Skin of body (tissue), 1 donor: ENCODE measurements at regions not wholly inside any gene's neighbourhood (a gene's known extent, or its start where the extent isn't known, plus 50 kb on each side); places are given as distances from the start of the nearest gene placed in this dataset.

Experiments used
- DNase-seq: peaks from one replicate; lab custom pipeline; 2025; lab: John Stamatoyannopoulos, UW

DNA sequence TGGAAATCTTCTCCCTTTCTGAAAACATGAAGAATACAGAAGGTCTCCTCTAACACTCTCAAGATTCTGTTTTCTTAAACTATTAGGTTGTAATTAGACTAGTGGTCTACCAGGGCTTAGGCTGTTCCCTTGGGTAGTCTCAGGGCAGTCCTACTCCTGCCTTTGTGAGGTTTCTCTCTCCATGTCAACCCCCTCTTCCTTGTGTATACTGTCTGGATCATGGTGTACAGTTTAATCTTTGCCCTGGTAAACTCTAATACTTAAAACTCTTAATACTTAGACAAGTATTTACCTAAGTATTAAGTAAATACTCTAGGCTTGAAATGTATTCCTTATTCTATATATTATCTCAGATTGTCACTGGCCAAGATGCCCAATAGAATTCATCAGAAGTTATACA, 480.3 kb upstream of the TNP1 start:
- no peak for DNase-seq

DNA sequence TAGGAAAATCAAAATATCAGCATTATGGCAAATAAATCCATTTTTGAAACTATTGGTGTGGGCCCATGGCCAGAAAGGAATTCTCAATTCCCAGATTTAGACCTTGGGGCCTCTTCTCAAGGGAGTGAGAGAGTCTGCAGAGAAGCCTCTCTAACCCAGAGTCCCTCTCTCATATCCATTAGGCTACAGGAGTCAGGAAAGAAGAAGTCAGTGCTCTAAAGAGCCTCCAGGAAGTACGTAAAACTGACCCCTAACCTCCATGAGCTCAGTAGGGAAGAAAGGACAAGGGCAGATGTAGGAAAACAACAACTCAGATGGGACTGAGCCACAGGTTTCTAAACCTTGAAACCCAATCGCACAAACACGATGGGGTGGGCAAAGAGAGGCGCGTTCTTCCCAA, 479.9 kb upstream of the TNP1 start:
- DNase-seq = no peak

DNA sequence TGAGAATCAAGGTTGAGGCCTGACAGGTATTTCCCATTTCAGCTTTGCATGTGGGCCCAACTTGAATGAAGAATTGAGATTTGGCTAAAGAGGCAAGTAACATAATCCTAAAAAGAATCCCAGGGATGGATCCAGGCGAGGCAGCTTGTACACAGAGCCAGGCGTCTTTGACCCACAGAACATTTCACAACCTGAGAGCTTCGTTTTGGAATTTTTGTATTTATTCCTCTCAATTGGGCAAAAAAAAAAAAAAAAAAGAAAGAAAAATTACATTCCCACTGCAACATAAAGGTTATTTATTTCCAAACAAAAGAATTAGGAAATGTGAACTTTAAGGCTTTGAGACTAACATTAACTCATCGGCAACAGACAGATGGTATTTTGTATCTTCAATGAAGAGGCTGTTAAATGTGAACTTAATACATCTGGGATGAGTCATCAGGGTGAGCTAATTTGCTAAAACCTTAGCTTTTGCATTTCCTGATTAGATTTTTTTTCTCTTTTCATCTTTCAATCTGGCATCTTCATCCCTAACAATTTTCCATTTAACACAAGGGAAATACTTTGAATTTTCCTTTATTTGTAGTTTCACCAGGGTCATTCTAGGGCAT, 478.5 kb upstream of the TNP1 start:
- DNase-seq = no peak

DNA sequence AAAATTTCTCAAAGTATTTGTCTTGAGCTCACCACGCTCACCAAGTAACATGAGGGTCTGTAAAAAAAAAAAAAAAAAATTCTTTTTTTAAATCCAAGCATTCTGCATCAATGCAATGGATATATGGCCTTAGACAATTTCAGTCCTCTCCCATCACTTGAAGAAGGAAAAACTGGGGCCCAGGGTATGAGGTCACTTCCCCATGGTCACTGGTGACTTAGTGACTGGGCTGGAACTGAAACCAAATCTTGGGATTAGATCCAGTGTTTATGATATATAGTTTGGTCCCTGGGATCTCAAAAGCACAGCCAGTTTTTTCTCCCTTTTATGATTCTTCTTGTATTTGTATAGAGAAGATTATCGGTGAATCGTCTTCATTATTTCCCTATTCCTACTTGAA, 477.9 kb upstream of the TNP1 start:
- DNase-seq = no peak

DNA sequence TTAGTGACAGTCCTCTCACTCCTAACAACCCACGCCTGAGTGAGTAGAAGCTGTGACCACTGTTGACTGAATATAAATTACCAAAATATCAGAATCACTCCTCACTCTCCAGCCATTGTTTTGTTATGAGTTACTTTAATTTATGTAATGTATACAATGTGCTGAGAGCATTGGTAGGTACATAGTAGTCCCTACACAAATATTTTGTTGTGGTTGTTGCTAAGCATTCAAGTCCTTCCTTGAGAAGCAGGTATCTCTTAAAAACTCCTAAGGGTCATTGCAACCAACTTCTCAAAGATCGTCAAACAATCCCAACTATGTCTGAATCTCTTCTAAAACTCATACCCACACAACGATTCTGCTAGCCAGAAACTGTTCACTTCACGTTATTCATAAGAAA, 476.8 kb upstream of the TNP1 start:
- DNase-seq = no peak

DNA sequence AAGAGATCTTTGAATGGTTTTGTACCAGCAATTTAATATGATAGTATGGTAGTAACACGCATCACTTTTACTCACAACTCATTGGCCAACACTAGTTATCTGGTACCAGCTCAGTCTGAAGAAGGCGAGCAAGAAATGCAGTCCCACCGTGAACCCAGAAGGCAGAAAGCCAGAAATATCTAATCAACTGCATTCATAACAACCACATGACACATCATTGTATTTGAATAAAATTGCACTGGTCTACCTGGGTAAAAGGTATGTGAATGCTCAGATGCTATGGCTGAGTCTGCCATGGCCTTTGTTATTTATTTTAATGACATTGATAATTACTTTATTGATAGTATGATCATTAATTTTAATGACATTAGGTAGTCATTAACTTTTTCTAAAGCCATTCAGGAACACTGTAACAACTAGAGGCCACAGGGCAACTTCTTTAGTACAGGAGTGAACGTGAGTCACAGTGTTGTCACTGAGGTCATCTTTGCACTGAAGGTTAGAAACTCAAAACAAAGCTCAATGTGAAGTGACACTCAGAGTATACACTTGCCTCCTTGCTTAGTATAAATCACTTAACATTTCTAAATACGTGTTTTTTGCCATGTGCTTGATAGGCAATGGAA, 475.6 kb upstream of the TNP1 start:
- DNase-seq = no peak

DNA sequence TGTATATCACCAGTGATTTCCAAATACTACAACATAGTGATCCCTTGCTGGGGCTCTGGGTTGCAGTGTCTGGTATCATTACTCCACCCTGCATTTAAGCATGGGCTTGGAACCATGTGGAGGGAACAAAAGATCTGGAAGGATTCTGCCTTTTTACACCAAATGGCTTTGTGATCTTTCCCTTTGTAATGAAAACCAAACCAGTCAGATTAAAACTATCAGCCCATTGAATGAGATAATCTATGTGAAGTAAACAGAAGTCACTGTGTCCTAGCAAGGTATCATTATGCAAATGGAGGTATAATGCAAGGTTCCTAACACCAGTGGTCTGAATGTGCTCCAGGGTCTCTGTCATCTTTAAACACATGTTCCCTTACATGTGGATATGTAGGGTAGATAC, 474.7 kb upstream of the TNP1 start:
- no peak for DNase-seq

DNA sequence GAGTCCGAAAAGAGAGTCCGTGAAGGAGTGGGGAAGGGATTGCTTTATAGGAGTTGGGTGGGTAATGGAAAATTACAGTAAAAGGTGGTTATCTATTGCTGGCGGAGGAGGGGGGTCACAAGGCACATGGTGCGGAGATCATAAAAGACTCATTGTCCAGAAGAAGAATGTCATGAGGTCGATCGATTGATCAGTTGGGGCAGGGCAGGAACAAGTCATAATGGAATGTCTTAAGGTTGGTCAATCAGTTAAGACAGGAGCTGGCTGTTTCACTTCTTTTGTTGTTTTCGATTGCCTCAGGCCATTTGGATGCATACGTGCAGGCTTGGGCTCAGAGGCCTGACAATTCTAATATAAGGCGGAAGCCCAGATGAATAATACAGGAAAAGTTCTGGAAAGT, 473.0 kb upstream of the TNP1 start:
- no peak for DNase-seq

DNA sequence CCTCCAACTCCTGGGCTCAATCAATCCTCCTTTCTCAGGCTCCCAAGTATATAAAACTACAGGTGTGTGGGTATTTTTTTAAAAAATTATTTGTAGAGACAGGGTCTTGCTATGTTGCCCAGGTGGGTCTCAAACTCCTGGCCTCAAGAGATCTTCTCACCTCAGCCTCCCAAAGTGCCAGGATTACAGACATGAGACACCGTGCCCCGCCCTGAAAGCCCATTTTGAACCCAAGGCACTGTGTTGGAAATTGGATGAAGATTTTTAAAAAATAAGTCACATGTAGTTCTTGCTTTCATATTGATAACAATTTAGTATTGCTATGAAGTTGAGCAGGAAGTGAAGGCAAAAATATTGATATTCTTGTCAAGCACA, 472.5 kb upstream of the TNP1 start:
- no peak for DNase-seq

DNA sequence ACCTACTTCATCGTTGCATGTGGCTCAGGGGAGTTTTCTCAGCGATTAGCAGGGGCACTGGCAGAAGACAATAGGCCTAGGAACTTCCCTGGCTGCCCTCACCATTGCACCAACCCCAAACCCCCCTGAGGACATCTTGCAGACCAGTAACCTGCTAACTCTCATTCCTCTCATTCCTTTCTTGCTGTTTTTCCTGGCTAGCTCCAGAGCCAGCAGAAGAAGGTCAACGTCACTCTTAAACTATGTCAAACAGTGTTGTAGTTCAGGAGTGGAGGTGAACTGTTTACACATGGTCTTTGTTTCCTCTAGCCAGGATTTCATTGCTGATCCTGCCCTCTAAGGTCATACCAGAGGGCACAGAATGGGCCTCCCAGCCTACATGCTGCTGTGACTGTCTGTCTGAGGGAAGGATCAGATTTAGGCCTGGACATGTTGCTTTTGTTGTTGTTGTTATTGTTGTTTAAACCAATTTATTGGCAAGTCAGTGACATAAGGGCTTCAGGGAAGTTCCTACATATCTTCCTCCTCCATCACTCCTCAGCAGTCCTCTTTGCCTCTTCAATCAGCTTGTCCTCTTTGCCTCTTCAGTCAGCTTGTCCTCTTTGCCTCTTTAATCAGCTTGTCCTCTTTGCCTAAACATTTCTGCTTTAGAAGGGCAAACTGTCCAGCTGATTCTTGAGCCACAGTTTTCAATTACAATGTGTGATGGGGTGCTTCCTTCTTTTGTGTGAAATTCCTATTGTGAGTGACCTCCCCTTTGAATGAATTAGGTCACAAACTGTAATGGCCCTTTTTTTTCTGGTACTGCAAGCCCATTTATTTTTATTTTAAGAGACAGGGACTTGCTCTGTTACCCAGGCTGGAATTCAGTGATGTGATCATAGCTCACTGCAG, 471.9 kb upstream of the TNP1 start:
- DNase-seq = no peak

DNA sequence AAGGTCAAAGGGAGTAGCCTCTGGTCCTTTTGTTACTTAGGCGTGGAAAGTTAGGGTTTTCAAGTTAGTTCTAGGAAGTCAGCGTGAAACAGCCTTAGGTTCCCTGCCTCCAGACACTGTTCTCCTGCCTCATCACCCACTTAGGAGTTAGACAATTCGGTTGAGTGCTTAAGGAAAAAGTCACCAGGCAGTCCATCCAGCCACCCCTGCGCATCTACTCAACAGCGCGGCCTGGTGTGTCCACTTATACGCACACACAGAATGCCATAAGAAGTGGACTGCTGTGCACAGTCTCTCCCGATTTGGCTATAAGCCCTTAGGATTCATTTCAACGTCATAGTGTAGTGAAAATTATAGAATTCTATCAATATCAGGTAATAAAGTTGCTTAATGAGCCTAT, 470.8 kb upstream of the TNP1 start:
- no peak for DNase-seq

DNA sequence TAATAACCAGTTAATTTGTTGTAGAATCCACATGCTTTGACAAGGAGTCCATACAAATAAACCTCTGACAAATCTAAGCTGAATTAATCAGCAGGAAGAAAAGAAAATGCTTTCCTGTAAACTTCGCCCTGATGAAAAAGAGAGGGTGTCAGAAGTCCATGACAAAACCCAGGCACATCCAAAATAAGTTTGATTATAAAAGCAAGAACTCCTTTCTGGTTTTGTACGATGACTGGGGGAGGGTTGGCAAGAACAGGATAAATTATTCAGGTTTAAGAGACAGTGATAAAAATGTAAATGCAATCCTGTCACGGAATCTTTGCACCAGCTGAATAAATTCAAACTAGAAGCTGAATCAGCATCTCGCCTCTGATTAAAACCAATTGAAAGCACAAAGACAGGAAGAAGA, 469.2 kb upstream of the TNP1 start:
- DNase-seq = no peak

DNA sequence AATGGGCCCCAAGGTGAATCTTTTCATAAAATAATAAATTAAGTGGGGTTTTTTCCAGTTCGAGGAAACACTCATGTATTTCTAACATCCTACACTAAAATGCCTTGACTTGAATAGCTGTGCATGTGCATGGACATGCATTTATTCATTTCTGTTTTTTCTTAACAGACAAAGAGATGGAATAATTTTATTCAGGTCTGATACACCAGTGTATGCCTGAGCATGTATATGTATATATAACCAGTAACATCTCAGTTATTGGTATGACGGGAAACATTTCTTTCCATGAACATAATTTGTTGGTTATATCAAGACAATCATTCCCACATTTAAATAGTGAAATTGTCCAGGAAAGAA, 468.7 kb upstream of the TNP1 start:
- DNase-seq = no peak

DNA sequence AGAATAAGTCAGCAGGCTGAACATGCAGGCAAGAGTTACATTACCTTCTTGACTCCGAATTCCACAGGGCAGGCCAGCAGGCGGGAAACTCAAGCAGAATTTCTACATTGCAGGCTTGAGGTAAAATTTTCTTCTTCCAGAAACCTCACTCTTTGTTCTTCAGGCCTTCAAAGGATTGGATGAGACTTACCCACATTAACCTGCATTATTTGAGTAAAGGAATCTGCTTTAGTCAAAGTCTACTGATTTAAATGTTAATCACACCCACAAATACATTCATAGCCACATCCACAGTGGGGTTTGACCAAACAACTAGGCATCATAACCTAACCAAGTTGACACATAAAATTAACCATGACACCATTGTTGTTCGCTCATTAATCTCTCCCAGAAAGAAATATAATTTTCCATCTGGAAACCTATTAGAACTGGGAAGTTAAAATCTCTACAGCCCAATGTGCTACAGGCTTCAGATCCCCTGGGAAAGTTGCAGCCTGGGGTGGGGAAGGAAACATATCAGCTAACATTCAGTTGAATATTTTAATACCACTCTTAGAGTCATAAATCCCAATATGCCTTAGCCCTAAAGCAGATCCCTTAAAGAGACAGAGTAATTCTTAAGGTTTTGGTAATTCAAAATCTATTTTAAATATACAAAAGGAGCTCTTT, 468.2 kb upstream of the TNP1 start:
- no peak for DNase-seq

DNA sequence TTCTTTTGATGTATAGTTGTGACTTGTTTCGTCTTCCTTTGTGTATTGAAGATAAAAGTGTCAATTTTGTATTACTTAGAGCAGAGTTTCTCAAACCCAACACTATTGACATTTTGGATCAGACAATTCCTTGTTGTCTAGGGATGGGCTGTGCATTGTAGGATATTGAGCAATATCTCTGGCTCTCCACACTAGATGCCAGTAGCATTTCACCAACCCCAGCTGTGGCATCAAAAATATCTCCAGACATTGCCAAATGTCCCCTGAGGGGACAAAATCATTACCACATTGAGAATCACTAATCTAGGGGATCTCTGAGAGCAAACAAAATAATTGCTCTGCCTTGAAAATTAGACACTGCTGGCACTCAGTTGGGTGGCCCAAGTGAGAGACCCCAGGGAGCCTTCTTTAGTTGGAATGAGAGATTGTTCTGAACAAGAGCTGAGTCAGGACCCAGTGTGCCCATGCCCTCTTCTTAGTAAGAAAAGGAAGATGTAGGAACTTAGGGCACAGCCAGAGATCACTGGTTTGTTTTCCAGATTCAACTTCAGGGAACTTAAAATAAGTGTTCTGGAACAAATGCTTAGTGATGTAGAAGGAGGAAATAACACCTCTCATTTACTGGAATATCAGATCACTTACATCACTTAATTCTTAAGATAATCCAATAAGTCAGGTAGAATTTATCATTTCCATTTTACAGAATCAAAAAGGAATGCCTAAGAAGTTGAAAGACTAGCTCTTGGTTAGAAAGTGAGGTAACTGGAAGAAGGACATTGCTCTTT, 466.6 kb upstream of the TNP1 start:
- DNase-seq = no peak

DNA sequence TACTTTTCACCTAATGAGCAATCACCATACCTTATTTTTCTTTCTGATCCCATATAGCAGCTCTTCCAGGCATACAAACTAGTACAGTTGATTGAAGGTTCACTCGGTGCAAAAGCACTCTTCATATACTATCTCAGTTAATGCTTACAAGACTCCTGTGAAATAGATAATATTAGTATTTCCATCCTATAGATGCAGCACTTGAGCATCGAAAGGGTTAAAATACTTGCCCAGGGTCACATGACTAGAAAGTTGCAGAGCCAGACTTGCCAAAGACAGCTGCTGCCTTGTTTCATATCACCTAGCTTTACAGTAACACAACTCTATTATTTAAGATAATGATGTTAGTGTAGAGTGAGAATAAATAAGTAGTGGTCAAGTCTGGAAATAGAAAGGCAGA, 466.0 kb upstream of the TNP1 start:
- no peak for DNase-seq

DNA sequence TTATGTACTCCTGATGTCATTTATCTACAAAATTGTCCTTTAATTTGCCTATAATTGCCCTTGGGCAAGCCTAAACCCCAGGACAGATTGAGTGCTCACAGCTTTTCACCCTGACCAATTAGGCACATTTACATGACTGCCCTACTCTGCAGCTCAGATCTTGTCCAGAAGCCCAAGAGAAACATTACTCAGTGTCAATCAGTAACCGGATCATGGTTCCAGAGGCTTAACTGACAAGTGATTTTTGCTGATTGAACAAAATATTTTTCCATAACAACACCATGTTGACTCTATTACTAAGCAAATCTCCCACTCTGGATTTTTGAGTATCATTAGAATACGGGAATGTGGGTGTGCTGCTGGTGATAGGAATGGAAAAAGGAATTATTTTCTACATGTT, 465.4 kb upstream of the TNP1 start:
- no peak for DNase-seq

DNA sequence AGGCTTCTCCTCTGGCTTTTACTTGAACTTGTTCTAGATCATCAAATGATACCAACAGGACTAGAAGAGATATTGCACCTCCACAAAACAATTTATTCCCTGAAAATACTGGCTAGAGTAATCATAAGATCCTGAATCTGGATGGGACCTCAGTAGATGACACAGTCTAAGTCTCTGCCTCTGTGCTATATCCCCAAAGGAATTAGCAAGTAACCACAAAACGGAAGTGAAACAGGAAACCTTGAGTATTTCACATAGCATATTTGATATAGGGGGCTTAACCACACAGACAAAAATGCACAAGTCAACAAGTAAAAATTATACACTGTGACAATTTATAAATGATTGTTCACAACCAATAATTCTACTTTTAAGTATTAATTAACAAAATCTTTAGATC, 456.9 kb upstream of the TNP1 start:
- no peak for DNase-seq

DNA sequence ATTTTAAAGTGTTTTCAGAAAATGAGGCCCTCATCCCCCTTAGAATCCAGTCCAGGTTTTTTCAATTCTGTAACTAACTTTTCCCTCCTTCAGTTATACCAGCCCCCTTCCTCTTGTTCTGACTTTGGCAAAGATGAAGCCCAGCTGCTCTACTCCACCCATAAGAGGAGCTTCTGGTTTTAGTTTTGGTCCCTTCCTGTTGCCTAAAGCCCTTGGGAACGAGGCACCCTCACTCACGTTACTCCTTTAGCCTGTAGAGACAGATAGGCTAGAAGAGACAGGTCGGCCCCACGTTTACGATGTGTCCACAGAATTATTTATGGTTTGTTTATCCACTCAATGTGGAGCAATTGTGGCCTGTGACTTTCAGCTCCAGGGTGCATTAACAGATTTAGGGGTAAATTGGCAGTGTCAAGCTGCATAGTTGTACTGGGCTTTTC, 454.2 kb upstream of the TNP1 start:
- peak; percentile 74 for DNase-seq

DNA sequence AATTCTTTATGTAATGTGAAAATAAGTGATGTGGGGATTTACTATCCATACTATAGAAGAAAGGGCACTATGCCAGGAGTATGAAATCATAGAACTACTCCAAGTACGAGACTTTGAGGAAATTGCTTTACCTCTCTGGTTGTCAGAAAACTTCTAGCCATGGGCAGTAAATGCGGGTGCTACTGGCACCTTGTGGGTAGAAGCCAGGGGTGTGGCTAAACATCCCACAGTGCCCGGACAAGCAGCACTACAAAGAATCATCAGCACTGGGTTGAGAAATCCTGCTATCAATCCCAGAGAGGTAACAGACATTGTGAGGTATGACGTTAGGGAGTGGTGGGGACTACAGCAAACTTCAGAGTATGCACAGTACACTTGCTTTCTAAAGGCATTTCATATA, 453.5 kb upstream of the TNP1 start:
- no peak for DNase-seq

DNA sequence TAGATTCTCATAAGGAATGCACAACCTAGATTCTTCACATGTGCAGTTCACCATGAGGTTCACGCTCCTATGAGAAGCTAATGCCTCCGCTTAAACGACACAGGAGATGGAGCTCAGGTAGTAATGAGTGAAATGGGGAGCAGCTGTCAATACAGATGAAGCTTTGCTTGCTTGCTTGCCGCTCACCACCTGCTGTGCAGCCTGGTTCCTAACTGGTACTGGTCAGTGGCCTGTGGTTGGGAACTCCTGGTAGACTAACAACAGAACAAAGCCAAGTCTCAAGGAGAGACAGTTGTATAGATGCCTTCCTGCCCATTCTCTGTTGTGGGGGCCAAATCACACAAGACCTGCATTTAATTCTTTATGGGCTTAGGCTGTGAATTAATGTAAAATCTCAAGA, 449.2 kb upstream of the TNP1 start:
- no peak for DNase-seq

DNA sequence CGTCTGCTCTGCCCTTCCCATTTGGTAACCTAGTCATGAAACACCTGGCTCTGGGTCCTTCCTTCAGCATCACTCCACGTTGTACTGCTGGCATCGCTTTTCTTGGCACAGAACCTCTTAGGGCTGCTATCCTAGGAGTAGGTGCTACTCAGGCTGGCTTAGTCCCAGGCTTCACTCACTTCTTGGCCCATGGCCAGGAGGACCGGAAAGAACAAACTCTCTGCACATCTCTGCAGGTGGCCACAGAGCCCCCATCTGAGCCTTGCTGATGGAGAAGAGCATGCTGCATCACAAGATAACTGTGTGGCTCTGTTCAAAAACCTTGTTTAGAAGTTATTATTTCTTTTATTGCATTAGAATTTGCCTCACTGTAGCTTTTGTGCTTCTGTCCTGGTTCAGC, 447.2 kb upstream of the TNP1 start:
- DNase-seq = no peak
